Esophagus squamous epithelium (tissue), 4 donors: ENCODE measurements at regions not wholly inside any gene's neighbourhood (a gene's known extent, or its start where the extent isn't known, plus 50 kb on each side); places are given as distances from the start of the nearest gene placed in this dataset.

Experiments
- POLR2A ChIP-seq, 4 donors: fragments of 450-650 bp; IDR thresholded peaks; one replicate each; pipeline ENCODE4 v1.6.1; 2017; ENCODE audit warnings: antibody characterized with exemption in 4 of 4, mild to moderate bottlenecking in 4 of 4, moderate library complexity in 3 of 4
- TF ChIP-seq, protein P1 (sequence below), 6 experiments: fragments of 450-650 bp in 4 of 6; fragments of 200-600 bp in 2 of 6; sonication (generic) in 2 of 6; IDR thresholded peaks; one replicate each; pipeline ENCODE4 v1.5.1; 2016 to 2019; ENCODE audit warnings: antibody characterized with exemption in 6 of 6, mild to moderate bottlenecking in 4 of 6, moderate library complexity in 4 of 6

DNA sequence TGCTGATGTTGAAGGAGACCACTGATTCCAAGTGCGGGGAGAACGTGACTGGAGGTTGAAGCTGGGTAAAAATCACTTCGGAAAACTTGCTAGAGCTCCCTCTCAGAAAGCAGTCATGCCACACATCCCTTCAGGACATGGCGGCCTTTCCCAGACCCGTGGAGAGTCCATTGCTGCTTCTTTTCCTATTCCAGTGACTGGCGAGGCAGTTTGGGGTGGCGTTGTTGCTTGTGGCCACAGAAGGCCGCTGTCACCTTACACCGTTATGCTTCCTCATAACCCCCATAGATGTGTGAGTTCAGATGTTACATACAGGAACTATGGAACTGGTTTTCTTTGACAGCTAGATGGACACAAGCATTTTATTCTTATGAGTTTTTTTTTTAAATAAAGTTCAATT is 235.6 kb upstream of the POM121L12 start:
- TF ChIP-seq, protein P1, sequence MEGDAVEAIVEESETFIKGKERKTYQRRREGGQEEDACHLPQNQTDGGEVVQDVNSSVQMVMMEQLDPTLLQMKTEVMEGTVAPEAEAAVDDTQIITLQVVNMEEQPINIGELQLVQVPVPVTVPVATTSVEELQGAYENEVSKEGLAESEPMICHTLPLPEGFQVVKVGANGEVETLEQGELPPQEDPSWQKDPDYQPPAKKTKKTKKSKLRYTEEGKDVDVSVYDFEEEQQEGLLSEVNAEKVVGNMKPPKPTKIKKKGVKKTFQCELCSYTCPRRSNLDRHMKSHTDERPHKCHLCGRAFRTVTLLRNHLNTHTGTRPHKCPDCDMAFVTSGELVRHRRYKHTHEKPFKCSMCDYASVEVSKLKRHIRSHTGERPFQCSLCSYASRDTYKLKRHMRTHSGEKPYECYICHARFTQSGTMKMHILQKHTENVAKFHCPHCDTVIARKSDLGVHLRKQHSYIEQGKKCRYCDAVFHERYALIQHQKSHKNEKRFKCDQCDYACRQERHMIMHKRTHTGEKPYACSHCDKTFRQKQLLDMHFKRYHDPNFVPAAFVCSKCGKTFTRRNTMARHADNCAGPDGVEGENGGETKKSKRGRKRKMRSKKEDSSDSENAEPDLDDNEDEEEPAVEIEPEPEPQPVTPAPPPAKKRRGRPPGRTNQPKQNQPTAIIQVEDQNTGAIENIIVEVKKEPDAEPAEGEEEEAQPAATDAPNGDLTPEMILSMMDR (IDR thresholded peaks at IDR 0.05): no peak
- no peak for TF ChIP-seq POLR2A (IDR thresholded peaks at IDR 0.05)
